ENCODE measurements at regions not wholly inside any gene's neighbourhood (a gene's known extent, or its start where the extent isn't known, plus 50 kb on each side); places are given as distances from the start of the nearest gene placed in this dataset.
A peak's percentile ranks its signal among the peaks of the same experiment; 100 is the strongest.

GRCh38 chr18:29184654-29185053 is 1007.7 kb upstream of the CDH2 start:
- H3K36me3 ChIP-seq = no peaks in the 10 kb centered on the region
- no peak for TF ChIP-seq POLR2A (IDR thresholded peaks at IDR 0.05)
- TF ChIP-seq CTCF (IDR thresholded peaks at IDR 0.05) = no peak
- no peaks in the 10 kb centered on the region for H3K9me3 ChIP-seq
- H3K4me3 ChIP-seq = no peak overlapping the region
- H3K4me1 ChIP-seq = peaks cover 0 to 6% (median 0%) of the 10 kb centered on the region in 12 donors
- H3K27me3 ChIP-seq = no peaks in the 10 kb centered on the region
- intact Hi-C loops (cut with DNase I) = no loop called here
- DNase-seq = no peak
- ATAC-seq = no peak
- 78 to 88% (median 85%) methylated on average over 7 of the region's 7 CpGs for WGBS, 4 donors
- H3K27ac ChIP-seq = no peak overlapping the region

GRCh38 chr18:29181151-29181901 is 1004.4 kb upstream of the CDH2 start:
- peak; percentile 61 to 92 (median 68) for ATAC-seq
- intact Hi-C loops (cut with DNase I) = no loop called here
- H3K4me1 ChIP-seq = peaks cover 0 to 6% (median 0%) of the 10 kb centered on the region in 12 donors
- H3K4me3 ChIP-seq = no peak overlapping the region
- peak overlapping the region in 9 of 12 donors; percentile 17 to 75 (median 47) for H3K27ac ChIP-seq
- H3K36me3 ChIP-seq = no peaks in the 10 kb centered on the region
- TF ChIP-seq CTCF (IDR thresholded peaks at IDR 0.05) = no peak
- TF ChIP-seq POLR2A (IDR thresholded peaks at IDR 0.05) = no peak
- H3K9me3 ChIP-seq = no peaks in the 10 kb centered on the region
- DNase-seq = peak in 1 of 5 donors; percentile 23
- H3K27me3 ChIP-seq = no peaks in the 10 kb centered on the region
- WGBS, 4 donors = 44 to 61% (median 51%) methylated on average over 3 of the region's 3 CpGs

GRCh38 chr18:29176681-29177080 is 999.8 kb upstream of the CDH2 start:
- no peak for DNase-seq
- ATAC-seq = no peak
- no peak for TF ChIP-seq POLR2A (IDR thresholded peaks at IDR 0.05)
- no peak for TF ChIP-seq CTCF (IDR thresholded peaks at IDR 0.05)
- Histone ChIP-seq H3K9me3 (no peaks in the 10 kb centered on the region), H3K36me3 (no peaks in the 10 kb centered on the region), H3K4me3 (no peak overlapping the region), H3K4me1 (peaks cover 0 to 6% (median 0%) of the 10 kb centered on the region in 12 donors), H3K27me3 (no peaks in the 10 kb centered on the region), H3K27ac (no peak overlapping the region)
- WGBS, 4 donors = 87 to 91% (median 89%) methylated on average over 1 of the region's 1 CpG
- intact Hi-C loops (cut with DNase I) = no loop called here

- no peaks in the 10 kb centered on the region for H3K36me3 ChIP-seq
- H3K27me3 ChIP-seq = no peaks in the 10 kb centered on the region
- 49 to 62% (median 53%) methylated on average over 3 of the region's 3 CpGs for WGBS, 4 donors
- TF ChIP-seq POLR2A (IDR thresholded peaks at IDR 0.05) = no peak
- H3K9me3 ChIP-seq = no peaks in the 10 kb centered on the region
- no peak overlapping the region for H3K27ac ChIP-seq
- H3K4me1 ChIP-seq = peaks cover 0 to 4% (median 0%) of the 10 kb centered on the region in 12 donors
- H3K4me3 ChIP-seq = no peak overlapping the region
- DNase-seq (no peak), ATAC-seq (no peak)
- intact Hi-C loops (cut with DNase I) = no loop called here
These were observed 998.0 kb upstream of the CDH2 start for GRCh38 chr18:29174891-29175290.

GRCh38 chr18:29172756-29173067 is 995.8 kb upstream of the CDH2 start:
- DNase-seq (no peak), ATAC-seq (no peak)
- H3K9me3 ChIP-seq = no peaks in the 10 kb centered on the region
- 42 to 58% (median 49%) methylated on average over 1 of the region's 1 CpG for whole genome bisulfite sequencing, 4 donors
- no peak overlapping the region for H3K4me3 ChIP-seq
- H3K27ac ChIP-seq = no peak overlapping the region
- H3K27me3 ChIP-seq = no peaks in the 10 kb centered on the region
- no peaks in the 10 kb centered on the region for H3K36me3 ChIP-seq
- intact Hi-C loops (cut with DNase I) = no loop called here
- TF ChIP-seq POLR2A (IDR thresholded peaks at IDR 0.05) (no peak), CTCF (IDR thresholded peaks at IDR 0.05) (no peak)
- peaks cover 0 to 4% (median 0%) of the 10 kb centered on the region in 12 donors for H3K4me1 ChIP-seq

Measured in heart left ventricle (tissue), 16 donors.